ENCODE measurements at regions not wholly inside any gene's neighbourhood (a gene's known extent, or its start where the extent isn't known, plus 50 kb on each side); places are given as distances from the start of the nearest gene placed in this dataset.

GRCh38 chr10:64116707-64117106 is 595.5 kb downstream of the REEP3 start:
- TF ChIP-seq, protein P1, sequence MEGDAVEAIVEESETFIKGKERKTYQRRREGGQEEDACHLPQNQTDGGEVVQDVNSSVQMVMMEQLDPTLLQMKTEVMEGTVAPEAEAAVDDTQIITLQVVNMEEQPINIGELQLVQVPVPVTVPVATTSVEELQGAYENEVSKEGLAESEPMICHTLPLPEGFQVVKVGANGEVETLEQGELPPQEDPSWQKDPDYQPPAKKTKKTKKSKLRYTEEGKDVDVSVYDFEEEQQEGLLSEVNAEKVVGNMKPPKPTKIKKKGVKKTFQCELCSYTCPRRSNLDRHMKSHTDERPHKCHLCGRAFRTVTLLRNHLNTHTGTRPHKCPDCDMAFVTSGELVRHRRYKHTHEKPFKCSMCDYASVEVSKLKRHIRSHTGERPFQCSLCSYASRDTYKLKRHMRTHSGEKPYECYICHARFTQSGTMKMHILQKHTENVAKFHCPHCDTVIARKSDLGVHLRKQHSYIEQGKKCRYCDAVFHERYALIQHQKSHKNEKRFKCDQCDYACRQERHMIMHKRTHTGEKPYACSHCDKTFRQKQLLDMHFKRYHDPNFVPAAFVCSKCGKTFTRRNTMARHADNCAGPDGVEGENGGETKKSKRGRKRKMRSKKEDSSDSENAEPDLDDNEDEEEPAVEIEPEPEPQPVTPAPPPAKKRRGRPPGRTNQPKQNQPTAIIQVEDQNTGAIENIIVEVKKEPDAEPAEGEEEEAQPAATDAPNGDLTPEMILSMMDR (conservative IDR thresholded peaks at IDR 0.05; ENCODE audit: low read depth, low read length), result no peak
- no peak for TF ChIP-seq EZH2 (IDR thresholded peaks at IDR 0.05; ENCODE audit: borderline replicate concordance, low read depth, low read length, poor library complexity, severe bottlenecking)

Measured in A673 (cell line).